Kidney (tissue), 13 donors: ENCODE measurements at regions not wholly inside any gene's neighbourhood (a gene's known extent, or its start where the extent isn't known, plus 50 kb on each side); places are given as distances from the start of the nearest gene placed in this dataset.

ENCODE experiments used
- DNase-seq, 5 donors: peaks; one replicate each; pipeline ENCODE4 v3.0.0-alpha.2; 2013 to 2020
- FAIRE-seq: peaks from 2 replicates; lab custom pipeline; 2012; peaks lifted over from hg19 to GRCh38; lab: Jason Lieb, UNC
- H3K27ac ChIP-seq, 2 donors: one replicate each; pipeline ENCODE4 v1.7.0; 2013; ENCODE audit warnings: low read depth in 2 of 2, low read length in 2 of 2, inconsistent platforms in 1 of 2
- H3K27me3 ChIP-seq: one replicate; pipeline ENCODE4 v1.7.1; 2013; ENCODE audit warnings: low read length, inconsistent platforms; ENCODE audit not compliant: control insufficient read depth, insufficient read depth
- H3K36me3 ChIP-seq, 3 donors: one replicate each; pipeline versions ENCODE4 v1.7.0 to v1.7.1; 2013; ENCODE audit warnings: low read length in 3 of 3, control low read depth in 1 of 3, inconsistent platforms in 1 of 3; ENCODE audit not compliant: insufficient read depth in 3 of 3, control insufficient read depth in 2 of 3
- H3K4me1 ChIP-seq, 3 donors: one replicate each; pipeline versions ENCODE4 v1.7.0 to v1.7.1; 2013; ENCODE audit warnings: low read length in 3 of 3, inconsistent platforms in 1 of 3, low read depth in 1 of 3; ENCODE audit not compliant: control insufficient read depth in 2 of 3, insufficient read depth in 2 of 3
- H3K4me3 ChIP-seq, 3 donors: one replicate each; pipeline versions ENCODE4 v1.7.0 to v1.8.1; 2013; ENCODE audit warnings: low read length in 3 of 3, control low read depth in 1 of 3, inconsistent platforms in 1 of 3
- H3K9ac ChIP-seq, 3 donors: one replicate each; pipeline versions ENCODE4 v1.7.0 to v1.7.1; 2013; ENCODE audit warnings: low read length in 3 of 3, control low read depth in 1 of 3, inconsistent platforms in 1 of 3
- H3K9me3 ChIP-seq, 3 donors: one replicate each; pipeline versions ENCODE4 v1.7.0 to v1.7.1; 2013; ENCODE audit warnings: low read length in 3 of 3, control low read depth in 1 of 3, inconsistent platforms in 1 of 3; ENCODE audit not compliant: control insufficient read depth in 2 of 3, insufficient read depth in 1 of 3
- CTCF ChIP-seq: IDR thresholded peaks from 3 replicates; pipeline ENCODE4 v1.5.1; 2012; ENCODE audit warnings: mild to moderate bottlenecking, moderate library complexity, borderline replicate concordance; ENCODE audit not compliant: insufficient read depth; ENCODE audit errors: extremely low read depth
- intact Hi-C: fragments of 100-400 bp; cut with DNase I; formaldehyde crosslinking; loops from one replicate; pipeline ENCODE4 v1.11.1; 2022
- donor health status: control.
- donor health status: control.
- donor health status: control.
- donor health status: control.
- donor health status: control.
- donor health status: DM: yes; HTN: yes; CAD: no.
- donor health status: Normal renal cell carcinoma (clear cell type).

- H3K36me3 ChIP-seq: no peaks in the 10 kb centered on the region
- H3K9me3 ChIP-seq: no peaks in the 10 kb centered on the region
- H3K4me1 ChIP-seq: no peaks in the 10 kb centered on the region
- intact Hi-C loops: no loop called here
- no peak overlapping the region for H3K9ac ChIP-seq
- H3K27ac ChIP-seq: no peak overlapping the region
- no peak for DNase-seq
- H3K27me3 ChIP-seq: no peaks in the 10 kb centered on the region
- TF ChIP-seq CTCF: no peak
- no peak overlapping the region for H3K4me3 ChIP-seq
- FAIRE-seq: no peak
These were observed 78.1 kb upstream of the PTBP2 start for GRCh38 chr1:96643519-96643918.

GRCh38 chr1:96649301-96649700, 72.3 kb upstream of the PTBP2 start:
- FAIRE-seq (no peak), DNase-seq (no peak)
- no peaks in the 10 kb centered on the region for H3K9me3 ChIP-seq
- H3K4me3 ChIP-seq: no peak overlapping the region
- H3K36me3 ChIP-seq: no peaks in the 10 kb centered on the region
- H3K27me3 ChIP-seq: no peaks in the 10 kb centered on the region
- H3K27ac ChIP-seq: no peak overlapping the region
- no peaks in the 10 kb centered on the region for H3K4me1 ChIP-seq
- intact Hi-C loops: no loop called here
- H3K9ac ChIP-seq: no peak overlapping the region
- no peak for TF ChIP-seq CTCF

- intact Hi-C loops: no loop called here
- Histone ChIP-seq H3K9me3 (no peaks in the 10 kb centered on the region), H3K4me3 (no peak overlapping the region)
These were observed 70.1 kb upstream of the PTBP2 start for GRCh38 chr1:96651517-96651916.

More at GRCh38 chr1:96651517-96651916, 70.1 kb upstream of the PTBP2 start:
- DNase-seq: no peak
- no peak for TF ChIP-seq CTCF
- Histone ChIP-seq H3K27ac (no peak overlapping the region), H3K27me3 (no peaks in the 10 kb centered on the region), H3K9ac (no peak overlapping the region), H3K4me1 (no peaks in the 10 kb centered on the region), H3K36me3 (no peaks in the 10 kb centered on the region)
- no peak for FAIRE-seq
